Type B pancreatic cell (in vitro differentiated cells): ENCODE measurements at regions not wholly inside any gene's neighbourhood (a gene's known extent, or its start where the extent isn't known, plus 50 kb on each side); places are given as distances from the start of the nearest gene placed in this dataset.

Source experiments
- DNase-seq: peaks from one replicate; pipeline ENCODE4 v3.0.0; 2021; ENCODE audit warnings: mixed read lengths; ENCODE audit not compliant: unreplicated experiment; ENCODE audit errors: extremely low spot score
- H3K27ac Mint-ChIP-seq: 2 replicates; pipeline ENCODE4 v1.8.0; 2021; ENCODE audit warnings: mild to moderate bottlenecking, mixed read lengths
- H3K27me3 Mint-ChIP-seq: 2 replicates; pipeline ENCODE4 v1.8.0; 2021; ENCODE audit warnings: mixed read lengths
- H3K36me3 Mint-ChIP-seq: 2 replicates; pipeline ENCODE4 v1.8.0; 2021; ENCODE audit warnings: mixed read lengths
- H3K4me1 Mint-ChIP-seq: one replicate; pipeline ENCODE4 v1.8.0; 2021; ENCODE audit warnings: mixed read lengths; ENCODE audit not compliant: unreplicated experiment
- H3K4me3 Mint-ChIP-seq: 2 replicates; pipeline ENCODE4 v1.8.0; 2021; ENCODE audit warnings: mild to moderate bottlenecking, mixed read lengths
- H3K9me3 Mint-ChIP-seq: 2 replicates; pipeline ENCODE4 v1.8.0; 2021; ENCODE audit warnings: mixed read lengths
- CTCF ChIP-seq: fragments of 200-600 bp; sonication (generic); conservative IDR thresholded peaks from 2 replicates; pipeline ENCODE4 v1.5.0; 2021; ENCODE audit warnings: antibody characterized with exemption, mild to moderate bottlenecking

GRCh38 chr10:94266091-94266490 lies 96.6 kb downstream of the NOC3L start:
- no peak overlapping the region for H3K27ac Mint-ChIP-seq
- no peak for TF ChIP-seq CTCF
- no peaks in the 10 kb centered on the region for H3K27me3 Mint-ChIP-seq
- H3K36me3 Mint-ChIP-seq: no peaks in the 10 kb centered on the region
- peaks cover 12% of the 10 kb centered on the region for H3K4me1 Mint-ChIP-seq
- DNase-seq: no peak
- H3K9me3 Mint-ChIP-seq: no peaks in the 10 kb centered on the region
- no peak overlapping the region for H3K4me3 Mint-ChIP-seq

- Mint-ChIP-seq H3K27ac (no peak overlapping the region), H3K4me3 (no peak overlapping the region), H3K36me3 (peaks cover 8% of the 10 kb centered on the region), H3K9me3 (no peaks in the 10 kb centered on the region), H3K27me3 (no peaks in the 10 kb centered on the region), H3K4me1 (peaks cover 12% of the 10 kb centered on the region)
- DNase-seq: no peak
- no peak for TF ChIP-seq CTCF
These were observed 94.1 kb downstream of the NOC3L start for GRCh38 chr10:94268652-94269051.

GRCh38 chr10:94274142-94274787 lies 88.5 kb downstream of the NOC3L start:
- Mint-ChIP-seq H3K27ac (no peak overlapping the region), H3K27me3 (no peaks in the 10 kb centered on the region), H3K4me1 (no peaks in the 10 kb centered on the region), H3K36me3 (peaks cover 8% of the 10 kb centered on the region), H3K9me3 (no peaks in the 10 kb centered on the region), H3K4me3 (no peak overlapping the region)
- no peak for TF ChIP-seq CTCF
- no peak for DNase-seq

GRCh38 chr10:94276140-94276539 lies 86.6 kb downstream of the NOC3L start:
- TF ChIP-seq CTCF: no peak
- H3K27ac Mint-ChIP-seq: no peak overlapping the region
- H3K4me1 Mint-ChIP-seq: no peaks in the 10 kb centered on the region
- H3K4me3 Mint-ChIP-seq: no peak overlapping the region
- H3K36me3 Mint-ChIP-seq: peaks cover 8% of the 10 kb centered on the region
- DNase-seq: no peak
- H3K27me3 Mint-ChIP-seq: no peaks in the 10 kb centered on the region
- H3K9me3 Mint-ChIP-seq: no peaks in the 10 kb centered on the region

GRCh38 chr10:94277450-94277849 lies 85.3 kb downstream of the NOC3L start:
- H3K4me1 Mint-ChIP-seq: no peaks in the 10 kb centered on the region
- no peak for DNase-seq
- H3K27me3 Mint-ChIP-seq: no peaks in the 10 kb centered on the region
- no peak overlapping the region for H3K27ac Mint-ChIP-seq
- no peak overlapping the region for H3K4me3 Mint-ChIP-seq
- H3K36me3 Mint-ChIP-seq: peaks cover 4% of the 10 kb centered on the region
- no peaks in the 10 kb centered on the region for H3K9me3 Mint-ChIP-seq
- TF ChIP-seq CTCF: no peak
